ENCODE measurements at regions not wholly inside any gene's neighbourhood (a gene's known extent, or its start where the extent isn't known, plus 50 kb on each side); places are given as distances from the start of the nearest gene placed in this dataset.

DNA sequence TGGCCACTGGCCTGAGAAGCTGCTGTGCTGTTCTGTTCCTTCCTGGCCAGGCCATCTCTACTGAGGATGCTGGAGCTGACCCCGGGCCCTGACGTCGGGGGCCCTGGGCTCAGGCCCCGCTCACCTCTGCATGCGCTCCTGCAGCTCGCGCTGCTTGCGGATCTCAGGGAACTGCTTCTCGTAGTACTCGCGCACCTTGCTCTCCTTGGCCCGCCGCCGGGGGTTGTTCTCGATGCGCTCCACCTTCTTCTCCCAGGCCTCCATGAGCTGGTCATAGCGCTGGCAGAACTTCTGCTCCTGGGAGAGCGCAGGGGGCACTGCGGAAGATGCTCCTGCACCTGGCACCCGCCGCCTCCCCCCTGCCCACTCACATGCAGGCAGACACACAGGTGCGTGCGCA is 135.6 kb downstream of the RFLNA start:
- peaks cover 45% of the 10 kb centered on the region for H3K36me3 Mint-ChIP-seq (ENCODE audit: low read depth)
- DNase-seq, result no peak
- CTCF ChIA-PET, result no interaction called here
- POLR2A ChIA-PET, result no interaction called here
- H3K4me3 Mint-ChIP-seq, result no peak overlapping the region
- TF ChIP-seq, protein P1, sequence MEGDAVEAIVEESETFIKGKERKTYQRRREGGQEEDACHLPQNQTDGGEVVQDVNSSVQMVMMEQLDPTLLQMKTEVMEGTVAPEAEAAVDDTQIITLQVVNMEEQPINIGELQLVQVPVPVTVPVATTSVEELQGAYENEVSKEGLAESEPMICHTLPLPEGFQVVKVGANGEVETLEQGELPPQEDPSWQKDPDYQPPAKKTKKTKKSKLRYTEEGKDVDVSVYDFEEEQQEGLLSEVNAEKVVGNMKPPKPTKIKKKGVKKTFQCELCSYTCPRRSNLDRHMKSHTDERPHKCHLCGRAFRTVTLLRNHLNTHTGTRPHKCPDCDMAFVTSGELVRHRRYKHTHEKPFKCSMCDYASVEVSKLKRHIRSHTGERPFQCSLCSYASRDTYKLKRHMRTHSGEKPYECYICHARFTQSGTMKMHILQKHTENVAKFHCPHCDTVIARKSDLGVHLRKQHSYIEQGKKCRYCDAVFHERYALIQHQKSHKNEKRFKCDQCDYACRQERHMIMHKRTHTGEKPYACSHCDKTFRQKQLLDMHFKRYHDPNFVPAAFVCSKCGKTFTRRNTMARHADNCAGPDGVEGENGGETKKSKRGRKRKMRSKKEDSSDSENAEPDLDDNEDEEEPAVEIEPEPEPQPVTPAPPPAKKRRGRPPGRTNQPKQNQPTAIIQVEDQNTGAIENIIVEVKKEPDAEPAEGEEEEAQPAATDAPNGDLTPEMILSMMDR (IDR thresholded peaks at IDR 0.05), result no peak
- H3K27ac Mint-ChIP-seq, result no peak overlapping the region
- H3K27me3 Mint-ChIP-seq, result no peaks in the 10 kb centered on the region
- H3K4me1 Mint-ChIP-seq, result peaks cover 3% of the 10 kb centered on the region
- H3K9me3 Mint-ChIP-seq, result no peaks in the 10 kb centered on the region
- intact Hi-C loops (cut with micrococcal nuclease), result no loop called here
- ATAC-seq (ENCODE audit: low read depth), result no peak

DNA sequence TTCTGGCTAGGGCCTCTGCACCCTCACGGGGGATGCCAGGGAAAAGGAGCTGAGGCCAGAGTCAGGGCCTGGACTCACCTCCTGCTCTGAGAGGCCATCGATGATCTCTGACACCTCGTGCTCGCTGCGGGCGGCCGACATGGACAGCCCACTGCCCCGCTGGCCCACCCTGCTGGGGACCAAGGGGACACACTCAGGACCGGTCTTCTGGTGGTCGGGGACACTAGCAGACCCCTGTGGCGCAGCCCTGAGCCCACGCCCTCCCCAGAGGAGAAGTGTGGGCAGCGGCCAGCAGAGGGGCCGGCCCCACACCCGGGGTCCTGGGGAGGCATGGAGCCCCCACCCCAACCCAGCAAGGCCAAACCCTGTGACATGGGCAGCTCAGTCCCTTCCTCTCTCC is 134.6 kb downstream of the RFLNA start:
- TF ChIP-seq, protein P1 (IDR thresholded peaks at IDR 0.05), result no peak
- peaks cover 3% of the 10 kb centered on the region for H3K4me1 Mint-ChIP-seq
- H3K27me3 Mint-ChIP-seq, result no peaks in the 10 kb centered on the region
- H3K36me3 Mint-ChIP-seq (ENCODE audit: low read depth), result peaks cover 54% of the 10 kb centered on the region
- no peak for ATAC-seq (ENCODE audit: low read depth)
- POLR2A ChIA-PET, result no interaction called here
- no peak for DNase-seq
- intact Hi-C loops (cut with micrococcal nuclease), result no loop called here
- no peak overlapping the region for H3K27ac Mint-ChIP-seq
- CTCF ChIA-PET, result no interaction called here
- no peak overlapping the region for H3K4me3 Mint-ChIP-seq
- no peaks in the 10 kb centered on the region for H3K9me3 Mint-ChIP-seq

- ATAC-seq (ENCODE audit: low read depth) (no peak), DNase-seq (no peak)
- Mint-ChIP-seq H3K27ac (no peak overlapping the region), H3K4me1 (peaks cover 3% of the 10 kb centered on the region), H3K9me3 (no peaks in the 10 kb centered on the region), H3K4me3 (no peak overlapping the region), H3K27me3 (no peaks in the 10 kb centered on the region), H3K36me3 (ENCODE audit: low read depth) (peaks cover 58% of the 10 kb centered on the region)
- POLR2A ChIA-PET, result interaction anchor here (0.8 kb wide), 1 partner anchor 117 kb away, joined by 4 read pairs; no protein-coding TSS in a partner anchor
- intact Hi-C loops (cut with micrococcal nuclease), result no loop called here
- TF ChIP-seq, protein P1 (IDR thresholded peaks at IDR 0.05), result no peak
- CTCF ChIA-PET, result no interaction called here
Observed at GRCh38 chr12:124428792-124429281, 133.9 kb downstream of the RFLNA start.

- intact Hi-C loops (cut with micrococcal nuclease), result no loop called here
- H3K27me3 Mint-ChIP-seq, result no peaks in the 10 kb centered on the region
- H3K4me1 Mint-ChIP-seq, result peaks cover 3% of the 10 kb centered on the region
- TF ChIP-seq, protein P1 (IDR thresholded peaks at IDR 0.05), result no peak
- ChIA-PET CTCF (no interaction called here), POLR2A (interaction anchor here (0.8 kb wide), 1 partner anchor 118 kb away, joined by 4 read pairs; no protein-coding TSS in a partner anchor)
- DNase-seq, result no peak
- ATAC-seq (ENCODE audit: low read depth), result no peak
- H3K36me3 Mint-ChIP-seq (ENCODE audit: low read depth), result peaks cover 62% of the 10 kb centered on the region
- no peak overlapping the region for H3K27ac Mint-ChIP-seq
- no peaks in the 10 kb centered on the region for H3K9me3 Mint-ChIP-seq
- H3K4me3 Mint-ChIP-seq, result no peak overlapping the region
Observed at GRCh38 chr12:124428136-124428791, 133.4 kb downstream of the RFLNA start.

- intact Hi-C loops (cut with micrococcal nuclease), result no loop called here
- ChIA-PET CTCF (no interaction called here), POLR2A (no interaction called here)
- DNase-seq (no peak), ATAC-seq (ENCODE audit: low read depth) (no peak)
- Mint-ChIP-seq H3K36me3 (ENCODE audit: low read depth) (peaks cover 65% of the 10 kb centered on the region), H3K4me3 (no peak overlapping the region), H3K9me3 (no peaks in the 10 kb centered on the region), H3K27ac (no peak overlapping the region), H3K4me1 (peaks cover under 1% of the 10 kb centered on the region), H3K27me3 (no peaks in the 10 kb centered on the region)
- TF ChIP-seq, protein P1 (IDR thresholded peaks at IDR 0.05), result no peak
Observed at GRCh38 chr12:124426594-124427555, 132.0 kb downstream of the RFLNA start.

Measured in activated B cell treated with CpG ODN at 0.5 μM for 24 hours (primary cell).